A673 (cell line): ENCODE measurements at regions not wholly inside any gene's neighbourhood (a gene's known extent, or its start where the extent isn't known, plus 50 kb on each side); places are given as distances from the start of the nearest gene placed in this dataset.
A peak's percentile ranks its signal among the peaks of the same experiment; 100 is the strongest.

Experiments
- BruUV-seq: library from RNA; stranded (reverse); fragments of 400-500 nt; replicated peaks from 2 replicates; lab custom pipeline; 2021; lab: Mats Ljungman, UMichigan
- CTCF ChIA-PET: fragments of 300-600 bp; sonication (Branson Sonifier 250); formaldehyde crosslinking; loops from one replicate; lab custom pipeline; 2022; ENCODE audit warnings: antibody characterized with exemption; lab: Charles Lee
- POLR2A ChIA-PET: fragments of 300-600 bp; sonication (Branson Sonifier 250); formaldehyde crosslinking; loops from one replicate; lab custom pipeline; 2022; ENCODE audit warnings: antibody characterized with exemption; ENCODE audit not compliant: low non-redundant PET; lab: Charles Lee
- DNase-seq: peaks from one replicate; pipeline ENCODE4 v3.0.0-alpha.2; 2015; ENCODE audit warnings: low spot score
- H3K27ac ChIP-seq: fragments of 200-600 bp; sonication (generic); 2 replicates; pipeline ENCODE4 v1.5.1; 2016; ENCODE audit warnings: mixed run types, low read depth, mild to moderate bottlenecking, mixed read lengths, antibody characterized with exemption, low read length; ENCODE audit not compliant: poor library complexity, severe bottlenecking
- H3K27me3 ChIP-seq: fragments of 200-600 bp; sonication (generic); replicated peaks from 2 replicates; pipeline ENCODE4 v1.6.1; 2017; ENCODE audit warnings: mixed run types, low read depth, mild to moderate bottlenecking, mixed read lengths, antibody characterized with exemption, low read length; ENCODE audit not compliant: insufficient read depth, poor library complexity
- H3K36me3 ChIP-seq: fragments of 200-600 bp; sonication (generic); 2 replicates; pipeline ENCODE4 v1.6.1; 2016; ENCODE audit warnings: mixed run types, mild to moderate bottlenecking, mixed read lengths, antibody characterized with exemption, low read length; ENCODE audit not compliant: insufficient read depth, poor library complexity, severe bottlenecking
- H3K4me1 ChIP-seq: fragments of 200-600 bp; sonication (generic); 2 replicates; pipeline ENCODE4 v1.6.1; 2017; ENCODE audit warnings: mixed run types, mild to moderate bottlenecking, mixed read lengths, antibody characterized with exemption, low read length; ENCODE audit not compliant: insufficient read depth, poor library complexity, severe bottlenecking
- H3K4me3 ChIP-seq: fragments of 200-600 bp; sonication (generic); 2 replicates; pipeline ENCODE4 v1.5.1; 2016; ENCODE audit warnings: low read depth, mixed run types, mild to moderate bottlenecking, mixed read lengths, low read length; ENCODE audit not compliant: poor library complexity, severe bottlenecking
- H3K9me3 ChIP-seq: fragments of 200-600 bp; sonication (generic); 2 replicates; pipeline ENCODE4 v1.6.1; 2016; ENCODE audit warnings: mixed run types, low read depth, mild to moderate bottlenecking, mixed read lengths, antibody characterized with exemption, low read length; ENCODE audit not compliant: poor library complexity, severe bottlenecking
- CTCF ChIP-seq: fragments of 300-800, 200-600 bp; sonication (generic); conservative IDR thresholded peaks from 2 replicates; pipeline ENCODE4 v1.5.1; 2017; ENCODE audit warnings: low read depth, mild to moderate bottlenecking, antibody characterized with exemption, low read length, moderate library complexity, mixed read lengths
- EZH2 ChIP-seq: fragments of 200-600 bp; sonication (generic); IDR thresholded peaks from 2 replicates; pipeline ENCODE4 v1.6.1; 2017; ENCODE audit warnings: borderline replicate concordance, low read depth, mild to moderate bottlenecking, mixed read lengths, antibody characterized with exemption, low read length; ENCODE audit not compliant: poor library complexity, severe bottlenecking
- intact Hi-C: fragments of 100-400 bp; cut with micrococcal nuclease; formaldehyde crosslinking; loops from one replicate; pipeline ENCODE4 v1.10.0; 2022; ENCODE audit not compliant: unreplicated experiment

GRCh38 chr10:108980869-108981268 is 942.4 kb downstream of the XPNPEP1 start:
- ChIA-PET CTCF (no interaction called here), POLR2A (no interaction called here)
- Histone ChIP-seq H3K36me3 (no peaks in the 10 kb centered on the region), H3K27me3 (no peaks in the 10 kb centered on the region), H3K27ac (no peak overlapping the region), H3K4me3 (no peak overlapping the region), H3K4me1 (peaks cover 4% of the 10 kb centered on the region), H3K9me3 (peaks cover 3% of the 10 kb centered on the region)
- TF ChIP-seq CTCF, result no peak
- no peak for TF ChIP-seq EZH2
- no peak for DNase-seq
- intact Hi-C loops, result no loop called here
- BruUV-seq, result no TSS peak

DNA sequence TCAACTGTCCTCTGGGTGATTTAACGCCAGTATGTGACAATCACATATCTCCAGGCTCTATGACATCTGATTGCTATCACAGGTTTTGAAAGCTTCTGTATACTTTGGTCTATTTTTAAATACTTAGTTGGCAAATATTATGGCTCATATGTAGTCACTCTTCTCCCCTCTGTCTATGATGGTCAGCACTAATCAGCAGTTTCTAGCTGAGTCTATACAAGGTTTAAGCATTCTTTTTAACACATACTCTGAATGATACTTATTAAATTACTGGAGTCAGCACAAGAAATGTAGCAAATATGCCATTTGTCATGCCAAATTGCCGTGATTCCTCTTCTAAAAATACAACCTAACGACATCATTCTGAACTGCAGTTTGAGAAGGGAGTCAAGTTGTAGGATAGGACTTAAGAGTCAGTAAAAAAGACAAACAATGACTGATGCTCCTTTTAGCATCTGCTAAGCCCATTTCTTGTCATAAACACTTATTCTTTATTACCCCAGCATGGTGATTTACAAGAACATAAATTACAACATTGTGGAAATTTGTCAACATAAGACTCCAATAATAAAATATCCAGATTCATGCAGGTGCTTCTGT is 947.8 kb downstream of the XPNPEP1 start:
- Histone ChIP-seq H3K27ac (no peak overlapping the region), H3K4me3 (no peak overlapping the region), H3K27me3 (no peaks in the 10 kb centered on the region), H3K36me3 (no peaks in the 10 kb centered on the region), H3K9me3 (peaks cover 3% of the 10 kb centered on the region), H3K4me1 (no peaks in the 10 kb centered on the region)
- BruUV-seq, result no TSS peak
- DNase-seq, result no peak
- POLR2A ChIA-PET, result no interaction called here
- CTCF ChIA-PET, result no interaction called here
- intact Hi-C loops, result no loop called here
- no peak for TF ChIP-seq EZH2
- TF ChIP-seq CTCF, result no peak

- no TSS peak for BruUV-seq
- no peak overlapping the region for H3K27ac ChIP-seq
- intact Hi-C loops, result no loop called here
- H3K36me3 ChIP-seq, result no peaks in the 10 kb centered on the region
- DNase-seq, result peak; percentile 66
- ChIA-PET CTCF (no interaction called here), POLR2A (interaction anchor here (0.8 kb wide), 1 partner anchor 1876 kb away, joined by 4 read pairs; no protein-coding TSS in a partner anchor)
- H3K9me3 ChIP-seq, result no peaks in the 10 kb centered on the region
- no peak for TF ChIP-seq EZH2
- TF ChIP-seq CTCF, result no peak
- no peak overlapping the region for H3K4me3 ChIP-seq
- no peaks in the 10 kb centered on the region for H3K4me1 ChIP-seq
- H3K27me3 ChIP-seq, result no peaks in the 10 kb centered on the region
Measured at GRCh38 chr10:108970016-108970415, 953.3 kb downstream of the XPNPEP1 start.
